Natural killer cell (primary cell): ENCODE measurements at regions not wholly inside any gene's neighbourhood (a gene's known extent, or its start where the extent isn't known, plus 50 kb on each side); places are given as distances from the start of the nearest gene placed in this dataset.
A peak's percentile ranks its signal among the peaks of the same experiment; 100 is the strongest.

Source experiments
- ATAC-seq, 3 donors: fragments of 150-1000 bp in 2 of 3; fragments of 200-7000 bp in 1 of 3; cut with Tn5 transposase; 1 replicate in 1 of 3; 2 replicates in 2 of 3; pipeline ENCODE4 v1.10.0; 2021; ENCODE audit warnings: mild to moderate bottlenecking in 2 of 3, moderate library complexity in 2 of 3
- DNase-seq, 2 donors: peaks; one replicate each; pipeline versions ENCODE4 v3.0.0 to v3.0.0-alpha.2; 2013 to 2021; ENCODE audit warnings: mixed read lengths in 1 of 2
- H3K27ac ChIP-seq: one replicate; pipeline ENCODE4 v1.5.1; 2013; ENCODE audit warnings: mild to moderate bottlenecking, low read length
- H3K27me3 ChIP-seq: one replicate; pipeline ENCODE4 v1.6.1; 2013; ENCODE audit warnings: low read length; ENCODE audit not compliant: control insufficient read depth, insufficient read depth
- H3K36me3 ChIP-seq: one replicate; pipeline ENCODE4 v1.6.1; 2013; ENCODE audit warnings: low read length; ENCODE audit not compliant: control insufficient read depth, insufficient read depth
- H3K4me1 ChIP-seq: one replicate; pipeline ENCODE4 v1.6.1; 2013; ENCODE audit warnings: low read length; ENCODE audit not compliant: control insufficient read depth, insufficient read depth
- H3K4me3 ChIP-seq: one replicate; pipeline ENCODE4 v1.5.1; 2013; ENCODE audit warnings: low read length
- H3K9me3 ChIP-seq: one replicate; pipeline ENCODE4 v1.6.1; 2013; ENCODE audit warnings: low read length; ENCODE audit not compliant: control insufficient read depth, insufficient read depth
- H3K27ac Mint-ChIP-seq, 2 donors: one replicate each; pipeline ENCODE4 v1.8.0; 2022; ENCODE audit warnings: mild to moderate bottlenecking in 2 of 2, mixed read lengths in 2 of 2, moderate library complexity in 1 of 2
- H3K27me3 Mint-ChIP-seq, 2 donors: one replicate each; pipeline ENCODE4 v1.8.0; 2022; ENCODE audit warnings: low read depth in 2 of 2, mixed read lengths in 2 of 2
- H3K36me3 Mint-ChIP-seq: one replicate; pipeline ENCODE4 v1.8.0; 2022; ENCODE audit warnings: mixed read lengths
- H3K4me1 Mint-ChIP-seq, 2 donors: one replicate each; pipeline ENCODE4 v1.8.0; 2022; ENCODE audit warnings: mixed read lengths in 2 of 2
- H3K4me3 Mint-ChIP-seq: one replicate; pipeline ENCODE4 v1.8.0; 2022; ENCODE audit warnings: mild to moderate bottlenecking, moderate library complexity, mixed read lengths
- H3K9me3 Mint-ChIP-seq, 2 donors: one replicate each; pipeline ENCODE4 v1.8.0; 2022; ENCODE audit warnings: mixed read lengths in 2 of 2
- WGBS: methylation state at CpG from one replicate; pipeline ENCODE4 v1.1.7; 2013; ENCODE audit warnings: missing lambda C conversion rate; ENCODE audit not compliant: insufficient coverage; 5-methylcytosine and 5-hydroxymethylcytosine counted together
- intact Hi-C: fragments of 100-400 bp; cut with micrococcal nuclease; formaldehyde crosslinking; loops from one replicate; pipeline ENCODE4 v1.14.2; 2022
- TF ChIP-seq, protein P1 (sequence below): fragments of 200-600 bp; IDR thresholded peaks from one replicate; pipeline ENCODE4 v1.8.0; 2022; ENCODE audit warnings: antibody characterized with exemption

DNA sequence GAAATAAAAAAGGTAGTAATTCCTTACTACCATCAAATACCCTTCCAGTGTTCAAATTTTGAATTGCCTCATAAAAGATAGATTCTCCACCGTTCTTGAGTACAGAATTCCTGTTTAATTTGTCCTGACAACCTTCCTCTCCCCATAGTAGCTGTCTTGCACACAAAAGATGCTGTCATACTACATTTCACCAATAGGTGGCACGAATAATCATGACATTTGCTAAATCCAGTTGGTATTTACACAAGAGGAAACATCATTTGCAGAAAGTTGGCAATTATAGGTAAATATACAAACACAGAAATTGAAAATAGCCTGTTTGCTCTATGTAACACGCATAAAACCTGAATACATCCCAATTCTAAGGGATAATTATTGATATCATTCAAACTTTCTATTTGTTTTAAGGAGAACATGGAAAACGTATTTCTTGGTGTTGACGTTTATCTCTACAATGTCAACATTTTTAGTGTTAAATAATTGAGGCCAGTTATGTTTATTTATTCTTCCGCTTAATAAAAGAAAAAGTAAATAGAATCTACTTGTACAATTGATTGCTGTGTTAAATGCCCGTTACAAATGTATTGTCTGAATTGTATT lies 58.3 kb upstream of the CLDN10 start:
- Histone ChIP-seq H3K4me3 (no peak overlapping the region), H3K36me3 (no peaks in the 10 kb centered on the region), H3K4me1 (no peaks in the 10 kb centered on the region), H3K9me3 (no peaks in the 10 kb centered on the region), H3K27ac (no peak overlapping the region), H3K27me3 (no peaks in the 10 kb centered on the region)
- Mint-ChIP-seq H3K4me3 (no peak overlapping the region), H3K36me3 (no peaks in the 10 kb centered on the region), H3K4me1 (no peaks in the 10 kb centered on the region), H3K27ac (no peak overlapping the region), H3K9me3 (no peaks in the 10 kb centered on the region), H3K27me3 (peaks cover 0 to 4% of the 10 kb centered on the region in 2 donors)
- ATAC-seq (peak in 1 of 3 donors; percentile 48), DNase-seq (peak in 1 of 2 donors; percentile 65)
- TF ChIP-seq, protein P1, sequence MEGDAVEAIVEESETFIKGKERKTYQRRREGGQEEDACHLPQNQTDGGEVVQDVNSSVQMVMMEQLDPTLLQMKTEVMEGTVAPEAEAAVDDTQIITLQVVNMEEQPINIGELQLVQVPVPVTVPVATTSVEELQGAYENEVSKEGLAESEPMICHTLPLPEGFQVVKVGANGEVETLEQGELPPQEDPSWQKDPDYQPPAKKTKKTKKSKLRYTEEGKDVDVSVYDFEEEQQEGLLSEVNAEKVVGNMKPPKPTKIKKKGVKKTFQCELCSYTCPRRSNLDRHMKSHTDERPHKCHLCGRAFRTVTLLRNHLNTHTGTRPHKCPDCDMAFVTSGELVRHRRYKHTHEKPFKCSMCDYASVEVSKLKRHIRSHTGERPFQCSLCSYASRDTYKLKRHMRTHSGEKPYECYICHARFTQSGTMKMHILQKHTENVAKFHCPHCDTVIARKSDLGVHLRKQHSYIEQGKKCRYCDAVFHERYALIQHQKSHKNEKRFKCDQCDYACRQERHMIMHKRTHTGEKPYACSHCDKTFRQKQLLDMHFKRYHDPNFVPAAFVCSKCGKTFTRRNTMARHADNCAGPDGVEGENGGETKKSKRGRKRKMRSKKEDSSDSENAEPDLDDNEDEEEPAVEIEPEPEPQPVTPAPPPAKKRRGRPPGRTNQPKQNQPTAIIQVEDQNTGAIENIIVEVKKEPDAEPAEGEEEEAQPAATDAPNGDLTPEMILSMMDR, result peak; percentile 74
- 0% methylated on average over 1 of the region's 7 CpGs for WGBS
- intact Hi-C loops, result loop anchor here (1.0 kb wide), 1 partner anchor 340 kb away; no protein-coding TSS in a partner anchor

DNA sequence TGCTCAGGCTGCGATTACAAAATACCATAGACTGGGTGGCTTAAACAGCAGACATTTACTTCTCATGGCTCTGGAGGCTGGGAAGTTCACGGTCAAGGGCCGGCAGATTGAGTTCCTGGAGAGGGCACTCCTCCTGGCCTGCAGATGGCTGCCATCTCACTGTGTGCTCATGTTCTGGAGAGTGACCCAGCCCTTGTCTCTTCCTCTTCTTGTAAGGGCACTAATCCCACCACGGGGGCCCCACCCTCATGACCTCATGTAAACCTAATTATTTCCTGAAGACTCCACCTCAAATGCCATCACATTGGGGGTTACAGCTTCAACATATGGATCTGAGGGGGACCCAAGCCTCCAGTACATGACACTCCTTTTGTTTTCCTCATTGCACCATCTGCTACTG lies 56.0 kb upstream of the CLDN10 start:
- Mint-ChIP-seq H3K4me3 (no peak overlapping the region), H3K4me1 (no peaks in the 10 kb centered on the region), H3K27me3 (peaks cover 1 to 4% of the 10 kb centered on the region in 2 donors), H3K36me3 (no peaks in the 10 kb centered on the region), H3K27ac (no peak overlapping the region), H3K9me3 (no peaks in the 10 kb centered on the region)
- TF ChIP-seq, protein P1, result no peak
- H3K9me3 ChIP-seq, result no peaks in the 10 kb centered on the region
- intact Hi-C loops, result no loop called here
- WGBS, result 80% methylated on average over 4 of the region's 4 CpGs
- ATAC-seq (no peak), DNase-seq (no peak)
- no peaks in the 10 kb centered on the region for H3K4me1 ChIP-seq
- H3K27me3 ChIP-seq, result no peaks in the 10 kb centered on the region
- H3K36me3 ChIP-seq, result no peaks in the 10 kb centered on the region
- H3K4me3 ChIP-seq, result no peak overlapping the region
- H3K27ac ChIP-seq, result no peak overlapping the region

DNA sequence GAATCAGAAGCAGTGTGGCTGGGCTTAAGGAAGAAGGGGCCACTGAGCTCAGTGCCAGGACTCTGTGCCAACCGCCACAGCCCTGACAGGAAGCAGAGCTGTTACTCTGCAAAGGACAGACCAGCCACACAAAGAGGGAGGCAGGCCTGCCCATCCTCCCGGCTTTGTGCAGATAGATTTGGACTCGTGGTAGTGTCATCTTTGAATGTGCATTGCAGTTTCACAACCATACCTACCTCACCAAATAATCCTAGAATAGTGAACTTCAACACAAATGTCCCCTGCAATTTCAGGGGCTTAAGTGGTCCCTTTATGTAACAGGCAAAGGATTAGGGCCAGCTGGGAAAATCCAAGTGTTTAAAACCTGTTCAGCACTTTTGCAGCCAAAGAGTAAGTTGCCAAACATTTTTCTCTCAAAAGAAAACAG lies 55.1 kb upstream of the CLDN10 start:
- ATAC-seq (no peak), DNase-seq (no peak)
- no peak overlapping the region for H3K4me3 Mint-ChIP-seq
- H3K9me3 ChIP-seq, result no peaks in the 10 kb centered on the region
- H3K4me3 ChIP-seq, result no peak overlapping the region
- H3K4me1 ChIP-seq, result no peaks in the 10 kb centered on the region
- WGBS, result 11% methylated on average over 3 of the region's 3 CpGs
- H3K9me3 Mint-ChIP-seq, result peaks cover 0 to 3% of the 10 kb centered on the region in 2 donors
- no peaks in the 10 kb centered on the region for H3K36me3 Mint-ChIP-seq
- H3K27me3 ChIP-seq, result peaks cover 2% of the 10 kb centered on the region
- H3K4me1 Mint-ChIP-seq, result no peaks in the 10 kb centered on the region
- intact Hi-C loops, result no loop called here
- peaks cover 4 to 8% of the 10 kb centered on the region in 2 donors for H3K27me3 Mint-ChIP-seq
- H3K27ac Mint-ChIP-seq, result no peak overlapping the region
- H3K36me3 ChIP-seq, result no peaks in the 10 kb centered on the region
- TF ChIP-seq, protein P1, result no peak
- no peak overlapping the region for H3K27ac ChIP-seq

DNA sequence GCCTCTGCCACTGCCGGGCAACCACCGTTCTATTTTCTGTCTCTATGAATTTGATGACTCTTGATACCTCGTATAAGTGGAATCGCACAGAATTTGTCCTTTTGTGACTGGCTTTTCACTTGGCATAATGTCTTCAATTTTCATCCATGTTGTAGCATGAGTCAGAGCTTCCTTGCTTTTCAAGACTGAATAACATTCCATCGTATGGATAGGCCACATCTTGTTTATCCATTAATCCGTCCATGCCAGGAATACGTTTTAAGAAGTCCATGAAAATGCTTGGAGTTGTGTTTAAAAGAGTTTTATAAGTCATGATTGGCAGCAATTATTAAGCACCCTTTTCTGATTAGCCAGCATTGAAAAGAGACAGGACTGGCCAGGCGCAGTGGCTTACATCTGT lies 53.6 kb upstream of the CLDN10 start:
- DNase-seq (no peak), ATAC-seq (no peak)
- Histone ChIP-seq H3K27me3 (peaks cover 2% of the 10 kb centered on the region), H3K4me1 (no peaks in the 10 kb centered on the region), H3K36me3 (no peaks in the 10 kb centered on the region), H3K9me3 (no peaks in the 10 kb centered on the region), H3K27ac (no peak overlapping the region), H3K4me3 (no peak overlapping the region)
- Mint-ChIP-seq H3K4me1 (no peaks in the 10 kb centered on the region), H3K36me3 (no peaks in the 10 kb centered on the region), H3K9me3 (peaks cover 0 to 3% of the 10 kb centered on the region in 2 donors), H3K27me3 (peaks cover 4 to 8% of the 10 kb centered on the region in 2 donors), H3K4me3 (no peak overlapping the region), H3K27ac (no peak overlapping the region)
- intact Hi-C loops, result no loop called here
- TF ChIP-seq, protein P1, result no peak
- WGBS, result 93% methylated on average over 8 of the region's 8 CpGs
